ENCODE measurements at regions not wholly inside any gene's neighbourhood (a gene's known extent, or its start where the extent isn't known, plus 50 kb on each side); places are given as distances from the start of the nearest gene placed in this dataset.

DNA sequence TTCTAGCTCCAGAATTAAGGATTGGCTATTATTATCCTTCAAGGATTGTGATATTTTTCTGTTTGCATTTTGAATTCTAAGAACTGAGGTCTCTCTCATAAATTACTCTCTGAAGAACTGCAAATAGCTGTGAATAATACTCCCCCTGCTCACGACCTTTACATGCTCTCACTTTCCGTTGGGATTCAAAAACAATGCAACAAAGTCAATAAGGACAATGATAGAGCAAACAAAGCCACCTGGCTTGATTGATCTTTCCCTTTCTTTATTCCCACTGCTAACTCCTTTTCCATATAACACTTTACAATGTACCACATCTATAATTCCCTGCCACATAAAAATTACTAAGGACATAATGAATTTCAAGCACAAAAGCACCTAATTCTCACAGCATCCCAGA lies 523.0 kb upstream of the CA10 start:
- no peaks in the 10 kb centered on the region for H3K36me3 Mint-ChIP-seq (ENCODE audit: low read depth)
- no peak overlapping the region for H3K27ac Mint-ChIP-seq
- peaks cover 17% of the 10 kb centered on the region for H3K9me3 Mint-ChIP-seq (ENCODE audit: low read depth)
- no peak overlapping the region for H3K4me3 Mint-ChIP-seq
- CTCF ChIA-PET = no interaction called here
- intact Hi-C loops (cut with DNase I, micrococcal nuclease) = no loop called here
- POLR2A ChIA-PET = no interaction called here
- H3K27me3 Mint-ChIP-seq = no peaks in the 10 kb centered on the region
- ATAC-seq = no peak
- DNase-seq = no peak
- H3K4me1 Mint-ChIP-seq = no peaks in the 10 kb centered on the region

DNA sequence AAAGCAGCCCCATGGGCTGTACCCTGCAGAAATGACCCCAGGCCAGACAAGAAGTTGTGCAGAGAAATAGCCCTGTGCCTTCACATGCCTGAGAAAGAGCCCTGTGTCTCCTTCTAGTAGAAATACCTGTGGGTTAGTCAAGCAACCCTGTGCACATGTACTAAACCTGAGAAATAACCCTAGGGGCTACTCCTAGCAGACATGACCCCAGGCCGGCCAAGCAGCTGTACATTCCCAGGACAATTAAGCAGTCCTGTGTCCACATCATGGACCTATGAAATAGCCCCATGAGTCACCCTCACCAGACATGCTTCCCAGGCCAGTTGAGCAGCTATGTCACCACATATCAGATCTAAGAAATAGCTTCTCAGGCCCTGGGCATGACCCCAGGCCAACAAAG lies 519.7 kb upstream of the CA10 start:
- Mint-ChIP-seq H3K27me3 (no peaks in the 10 kb centered on the region), H3K4me1 (no peaks in the 10 kb centered on the region), H3K36me3 (ENCODE audit: low read depth) (no peaks in the 10 kb centered on the region), H3K27ac (no peak overlapping the region), H3K4me3 (no peak overlapping the region), H3K9me3 (ENCODE audit: low read depth) (peaks cover 17% of the 10 kb centered on the region)
- DNase-seq (no peak), ATAC-seq (no peak)
- ChIA-PET POLR2A (no interaction called here), CTCF (no interaction called here)
- intact Hi-C loops (cut with DNase I, micrococcal nuclease) = no loop called here

DNA sequence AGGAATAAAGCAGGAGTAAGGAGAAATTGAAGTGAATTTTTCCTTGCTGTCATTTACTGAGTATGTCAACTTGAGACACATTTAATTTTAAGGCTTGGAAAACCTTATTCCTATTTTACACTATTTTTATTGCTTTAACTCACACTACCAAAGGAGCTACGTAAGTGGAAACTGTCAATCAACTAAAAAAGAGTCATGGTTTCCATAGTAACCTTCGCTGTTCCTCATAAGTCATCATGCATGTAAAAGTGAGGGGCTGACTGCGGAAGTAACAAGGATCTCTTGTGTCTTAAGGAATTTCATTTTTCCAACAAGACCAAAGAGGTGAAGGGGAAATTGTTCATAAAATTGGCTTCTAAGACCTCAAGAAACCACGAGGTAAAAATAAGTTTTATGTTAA lies 516.2 kb upstream of the CA10 start:
- Mint-ChIP-seq H3K4me1 (no peaks in the 10 kb centered on the region), H3K27ac (no peak overlapping the region), H3K4me3 (no peak overlapping the region), H3K36me3 (ENCODE audit: low read depth) (no peaks in the 10 kb centered on the region), H3K9me3 (ENCODE audit: low read depth) (peaks cover 14% of the 10 kb centered on the region), H3K27me3 (no peaks in the 10 kb centered on the region)
- ATAC-seq (no peak), DNase-seq (no peak)
- intact Hi-C loops (cut with DNase I, micrococcal nuclease) = no loop called here
- POLR2A ChIA-PET = no interaction called here
- CTCF ChIA-PET = no interaction called here

DNA sequence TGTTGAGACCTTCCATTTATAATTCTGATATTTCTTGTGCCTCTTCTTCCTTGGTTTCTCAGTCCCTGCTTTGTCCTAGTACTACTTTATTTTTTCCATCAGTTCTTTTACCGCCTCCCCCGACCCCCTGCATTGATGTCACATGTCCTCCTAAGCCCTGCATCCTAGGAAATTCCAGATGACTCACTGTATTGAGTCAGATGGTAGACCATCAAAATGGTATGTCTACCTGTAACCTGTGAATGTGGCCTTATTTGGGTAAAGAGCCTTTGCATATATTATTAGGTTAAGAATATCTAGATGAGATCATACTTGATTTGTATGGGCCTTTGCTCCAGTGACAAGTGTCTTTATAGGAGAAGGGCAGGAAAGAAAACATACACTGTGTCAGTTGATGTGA lies 515.3 kb upstream of the CA10 start:
- H3K9me3 Mint-ChIP-seq (ENCODE audit: low read depth) = peaks cover 9% of the 10 kb centered on the region
- no peaks in the 10 kb centered on the region for H3K36me3 Mint-ChIP-seq (ENCODE audit: low read depth)
- no peaks in the 10 kb centered on the region for H3K4me1 Mint-ChIP-seq
- DNase-seq (no peak), ATAC-seq (no peak)
- H3K4me3 Mint-ChIP-seq = no peak overlapping the region
- CTCF ChIA-PET = no interaction called here
- intact Hi-C loops (cut with DNase I, micrococcal nuclease) = no loop called here
- no peak overlapping the region for H3K27ac Mint-ChIP-seq
- H3K27me3 Mint-ChIP-seq = no peaks in the 10 kb centered on the region
- POLR2A ChIA-PET = no interaction called here

DNA sequence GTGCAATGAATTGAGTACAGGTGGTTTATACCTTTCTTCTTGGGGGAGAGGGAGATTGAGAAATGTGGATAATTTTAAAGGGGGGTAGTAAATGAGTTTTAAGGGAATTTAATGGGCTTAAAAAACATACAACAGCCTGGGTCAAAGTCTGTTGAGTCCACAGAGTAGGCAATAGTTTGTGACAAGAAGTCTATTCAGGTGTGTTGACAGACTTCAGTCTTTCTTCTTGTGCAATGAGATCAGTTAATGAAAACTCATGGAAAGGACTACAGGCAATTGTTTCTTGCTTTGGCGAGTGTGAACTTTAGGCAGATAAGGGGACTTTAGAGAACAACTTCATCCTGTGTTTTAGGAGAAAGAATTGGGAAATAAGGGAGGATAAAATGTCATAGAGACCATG lies 507.8 kb upstream of the CA10 start:
- intact Hi-C loops (cut with DNase I, micrococcal nuclease) = no loop called here
- DNase-seq (no peak), ATAC-seq (no peak)
- H3K27me3 Mint-ChIP-seq = no peaks in the 10 kb centered on the region
- no peak overlapping the region for H3K27ac Mint-ChIP-seq
- H3K4me3 Mint-ChIP-seq = no peak overlapping the region
- H3K9me3 Mint-ChIP-seq (ENCODE audit: low read depth) = peaks cover 5% of the 10 kb centered on the region
- POLR2A ChIA-PET = no interaction called here
- CTCF ChIA-PET = no interaction called here
- no peaks in the 10 kb centered on the region for H3K4me1 Mint-ChIP-seq
- H3K36me3 Mint-ChIP-seq (ENCODE audit: low read depth) = no peaks in the 10 kb centered on the region

DNA sequence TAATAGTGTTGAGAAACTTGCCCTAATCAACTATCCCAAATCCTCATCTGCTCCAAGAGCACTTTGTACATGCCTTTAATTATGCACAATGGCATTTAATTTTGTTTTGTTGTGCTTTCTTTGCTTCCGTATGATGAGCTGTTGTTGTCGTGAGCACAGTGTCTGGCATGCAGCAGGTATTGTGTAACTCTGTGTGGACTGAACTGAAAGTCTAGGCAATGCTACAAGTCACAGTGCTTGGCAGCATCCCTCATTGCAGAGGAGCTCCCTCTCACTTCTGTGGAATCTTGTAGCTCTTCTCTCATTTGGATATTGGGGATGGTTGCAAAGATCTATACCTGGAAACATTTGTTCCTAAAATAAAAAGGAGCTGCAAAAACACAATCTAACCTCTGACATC lies 502.2 kb upstream of the CA10 start:
- intact Hi-C loops (cut with DNase I, micrococcal nuclease) = no loop called here
- Mint-ChIP-seq H3K4me1 (no peaks in the 10 kb centered on the region), H3K9me3 (ENCODE audit: low read depth) (peaks cover 2% of the 10 kb centered on the region), H3K36me3 (ENCODE audit: low read depth) (no peaks in the 10 kb centered on the region), H3K27me3 (no peaks in the 10 kb centered on the region), H3K4me3 (no peak overlapping the region), H3K27ac (no peak overlapping the region)
- CTCF ChIA-PET = interaction anchor here (0.6 kb wide), 1 partner anchor 17 kb away, joined by 3 read pairs; no protein-coding TSS in a partner anchor
- ATAC-seq = no peak
- POLR2A ChIA-PET = no interaction called here
- DNase-seq = no peak

DNA sequence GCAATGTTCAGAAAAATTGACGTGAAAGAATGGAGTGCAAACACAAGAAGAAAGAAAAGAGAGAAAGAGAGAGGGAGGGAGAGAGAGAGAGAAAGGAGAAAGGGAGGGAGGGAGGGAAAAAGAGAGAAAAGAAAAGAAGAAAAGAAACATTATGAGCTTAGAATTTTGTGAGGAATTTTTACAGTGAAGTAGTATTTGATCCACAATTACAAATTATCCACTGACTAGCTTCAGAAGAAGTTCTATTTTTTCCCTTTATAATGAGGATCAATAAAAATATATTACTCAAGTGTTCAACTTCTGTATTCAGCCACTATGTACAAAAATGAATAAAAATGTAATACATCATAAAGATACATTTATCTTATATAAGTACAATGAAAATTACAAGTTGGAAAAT lies 494.5 kb upstream of the CA10 start:
- ChIA-PET CTCF (no interaction called here), POLR2A (interaction anchor here (0.7 kb wide), 1 partner anchor 696 kb away, joined by 4 read pairs; no protein-coding TSS in a partner anchor)
- DNase-seq = no peak
- Mint-ChIP-seq H3K4me3 (no peak overlapping the region), H3K27ac (no peak overlapping the region), H3K9me3 (ENCODE audit: low read depth) (peaks cover 9% of the 10 kb centered on the region), H3K36me3 (ENCODE audit: low read depth) (no peaks in the 10 kb centered on the region), H3K27me3 (no peaks in the 10 kb centered on the region), H3K4me1 (no peaks in the 10 kb centered on the region)
- intact Hi-C loops (cut with DNase I, micrococcal nuclease) = no loop called here
- ATAC-seq = no peak

DNA sequence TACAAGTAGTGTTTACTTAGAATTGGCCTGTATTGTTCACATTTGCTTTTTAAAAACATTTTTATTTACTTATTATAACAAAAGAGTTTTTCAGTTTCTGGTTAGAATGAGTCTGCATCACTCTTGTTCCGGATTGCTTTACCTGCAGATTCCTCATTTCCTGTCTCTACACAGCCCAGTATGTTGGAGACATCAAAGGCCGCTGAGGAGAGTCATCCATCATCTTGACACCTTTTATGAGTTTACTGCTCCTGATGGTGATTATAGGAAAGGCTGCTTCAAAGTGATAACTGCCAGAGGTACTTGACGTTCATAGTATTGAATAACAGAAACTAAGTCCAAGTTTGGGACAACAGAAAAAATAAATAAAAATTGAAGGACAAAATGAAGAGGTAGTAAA lies 490.5 kb upstream of the CA10 start:
- Mint-ChIP-seq H3K27ac (no peak overlapping the region), H3K4me1 (no peaks in the 10 kb centered on the region), H3K9me3 (ENCODE audit: low read depth) (peaks cover 3% of the 10 kb centered on the region), H3K27me3 (no peaks in the 10 kb centered on the region), H3K4me3 (no peak overlapping the region), H3K36me3 (ENCODE audit: low read depth) (no peaks in the 10 kb centered on the region)
- POLR2A ChIA-PET = no interaction called here
- no peak for DNase-seq
- CTCF ChIA-PET = no interaction called here
- ATAC-seq = no peak
- intact Hi-C loops (cut with DNase I, micrococcal nuclease) = no loop called here

DNA sequence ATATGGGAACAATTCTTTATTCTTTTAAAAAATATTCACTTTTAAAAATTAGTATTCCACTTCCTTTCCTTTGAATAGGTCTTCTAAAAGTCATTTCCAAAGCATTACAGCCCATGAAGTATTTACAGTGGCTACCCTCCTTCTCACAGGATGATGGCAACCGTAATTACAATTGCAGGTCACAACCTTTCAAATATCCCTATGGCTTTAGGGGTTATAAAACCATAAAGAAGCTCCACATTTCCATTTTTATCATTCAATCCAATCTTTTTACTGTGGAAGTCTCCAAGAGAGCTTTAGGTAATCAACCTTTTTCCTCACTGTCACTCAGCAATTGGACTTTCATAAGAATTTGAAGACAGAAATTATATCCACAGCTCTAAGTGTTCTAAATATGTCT lies 488.9 kb upstream of the CA10 start:
- H3K4me1 Mint-ChIP-seq = no peaks in the 10 kb centered on the region
- intact Hi-C loops (cut with DNase I, micrococcal nuclease) = no loop called here
- no peak overlapping the region for H3K4me3 Mint-ChIP-seq
- DNase-seq = no peak
- POLR2A ChIA-PET = no interaction called here
- H3K27me3 Mint-ChIP-seq = no peaks in the 10 kb centered on the region
- CTCF ChIA-PET = no interaction called here
- H3K9me3 Mint-ChIP-seq (ENCODE audit: low read depth) = peaks cover 3% of the 10 kb centered on the region
- ATAC-seq = no peak
- H3K36me3 Mint-ChIP-seq (ENCODE audit: low read depth) = no peaks in the 10 kb centered on the region
- no peak overlapping the region for H3K27ac Mint-ChIP-seq

DNA sequence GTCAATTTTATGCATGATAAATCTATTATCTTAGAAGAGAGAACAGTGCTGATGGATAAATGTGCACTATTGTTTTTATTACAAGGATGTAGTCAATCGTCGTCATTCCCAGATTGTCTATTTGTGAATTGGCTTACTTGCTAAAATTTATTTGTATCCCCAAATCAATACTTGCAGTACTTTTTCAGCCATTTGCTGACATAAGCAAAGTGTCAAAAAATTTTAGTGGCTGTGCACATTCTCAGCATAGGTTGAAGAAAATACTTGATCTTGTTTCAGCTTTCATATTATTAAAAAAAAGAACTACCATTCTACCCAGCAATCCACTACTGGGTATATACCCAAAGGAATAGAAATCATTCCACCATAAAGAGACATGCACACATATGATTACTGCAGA lies 477.9 kb upstream of the CA10 start:
- peaks cover 3% of the 10 kb centered on the region for H3K9me3 Mint-ChIP-seq (ENCODE audit: low read depth)
- H3K36me3 Mint-ChIP-seq (ENCODE audit: low read depth) = no peaks in the 10 kb centered on the region
- DNase-seq = no peak
- no peak for ATAC-seq
- ChIA-PET CTCF (no interaction called here), POLR2A (no interaction called here)
- intact Hi-C loops (cut with DNase I, micrococcal nuclease) = no loop called here
- H3K27me3 Mint-ChIP-seq = no peaks in the 10 kb centered on the region
- no peaks in the 10 kb centered on the region for H3K4me1 Mint-ChIP-seq
- no peak overlapping the region for H3K27ac Mint-ChIP-seq
- no peak overlapping the region for H3K4me3 Mint-ChIP-seq

DNA sequence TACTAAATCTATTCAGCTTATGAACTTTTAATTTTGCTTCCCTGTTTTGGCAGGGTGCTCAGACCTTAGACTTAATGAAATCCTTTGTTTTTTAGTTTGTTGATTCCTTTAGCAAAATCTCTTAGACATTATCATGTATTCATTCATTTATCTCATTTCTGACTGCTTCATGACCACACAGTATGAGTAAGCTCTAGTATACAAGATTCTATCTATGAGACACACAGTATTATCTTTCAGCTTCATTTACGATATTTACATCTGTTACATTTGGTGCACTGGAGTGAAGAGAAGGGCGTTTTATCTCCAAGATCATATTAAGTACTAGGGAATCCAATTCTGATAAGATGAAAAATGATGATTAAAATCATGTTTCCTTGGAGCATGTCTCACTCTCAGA lies 448.1 kb upstream of the CA10 start:
- H3K27ac Mint-ChIP-seq = no peak overlapping the region
- CTCF ChIA-PET = no interaction called here
- POLR2A ChIA-PET = no interaction called here
- ATAC-seq (no peak), DNase-seq (no peak)
- H3K4me1 Mint-ChIP-seq = no peaks in the 10 kb centered on the region
- no peak overlapping the region for H3K4me3 Mint-ChIP-seq
- H3K27me3 Mint-ChIP-seq = no peaks in the 10 kb centered on the region
- H3K9me3 Mint-ChIP-seq (ENCODE audit: low read depth) = peaks cover 6% of the 10 kb centered on the region
- H3K36me3 Mint-ChIP-seq (ENCODE audit: low read depth) = no peaks in the 10 kb centered on the region
- intact Hi-C loops (cut with DNase I, micrococcal nuclease) = no loop called here

DNA sequence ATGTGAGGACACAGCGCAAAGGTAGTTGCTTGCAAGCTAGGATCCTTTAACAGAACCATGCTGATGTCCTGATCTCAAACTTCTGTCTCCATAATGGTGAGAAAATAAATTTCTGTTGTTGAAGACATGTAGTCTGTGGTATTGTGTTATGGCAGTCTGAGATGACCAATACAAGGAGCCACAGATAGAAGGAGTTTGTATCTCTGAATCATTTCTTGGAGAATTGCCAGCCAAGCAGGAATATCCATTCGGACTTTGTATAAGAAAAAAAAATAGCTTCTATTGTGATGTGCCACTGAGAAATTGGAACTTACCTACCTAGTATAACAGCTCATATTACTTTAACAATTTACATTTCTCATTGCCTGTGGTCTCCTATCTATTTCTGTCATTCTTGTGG lies 447.6 kb upstream of the CA10 start:
- ATAC-seq (no peak), DNase-seq (no peak)
- Mint-ChIP-seq H3K4me3 (no peak overlapping the region), H3K27me3 (no peaks in the 10 kb centered on the region), H3K27ac (no peak overlapping the region), H3K36me3 (ENCODE audit: low read depth) (no peaks in the 10 kb centered on the region), H3K4me1 (no peaks in the 10 kb centered on the region), H3K9me3 (ENCODE audit: low read depth) (peaks cover 4% of the 10 kb centered on the region)
- intact Hi-C loops (cut with DNase I, micrococcal nuclease) = no loop called here
- POLR2A ChIA-PET = interaction anchor here (0.6 kb wide), 1 partner anchor 125 kb away, joined by 10 read pairs; no protein-coding TSS in a partner anchor
- CTCF ChIA-PET = no interaction called here

DNA sequence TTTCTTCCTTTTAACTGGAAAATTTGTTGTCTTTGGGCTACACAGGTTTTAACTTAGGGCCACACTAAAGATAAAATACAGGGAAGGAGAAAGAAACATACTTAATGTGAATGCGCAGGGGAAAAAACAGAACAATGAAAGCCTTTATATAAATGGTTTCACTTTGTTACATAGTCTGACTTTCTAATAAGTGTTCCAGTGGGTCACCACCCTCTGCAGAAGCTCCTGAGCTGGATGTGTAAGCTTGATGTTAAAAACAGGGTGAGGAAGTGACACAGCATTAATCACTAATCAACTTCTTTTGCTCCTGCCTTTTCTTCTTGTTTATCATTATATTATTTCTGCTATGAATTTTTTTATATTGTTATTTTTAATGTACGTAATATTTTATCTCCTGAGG lies 445.6 kb upstream of the CA10 start:
- no peak for ATAC-seq
- CTCF ChIA-PET = interaction anchor here (1.1 kb wide), 1 partner anchor 31 kb away, joined by 3 read pairs; no protein-coding TSS in a partner anchor
- H3K4me1 Mint-ChIP-seq = no peaks in the 10 kb centered on the region
- no peak for DNase-seq
- H3K9me3 Mint-ChIP-seq (ENCODE audit: low read depth) = peaks cover 3% of the 10 kb centered on the region
- intact Hi-C loops (cut with DNase I, micrococcal nuclease) = no loop called here
- H3K27ac Mint-ChIP-seq = no peak overlapping the region
- no peak overlapping the region for H3K4me3 Mint-ChIP-seq
- H3K36me3 Mint-ChIP-seq (ENCODE audit: low read depth) = no peaks in the 10 kb centered on the region
- H3K27me3 Mint-ChIP-seq = no peaks in the 10 kb centered on the region
- POLR2A ChIA-PET = no interaction called here
